ENCODE measurements at regions not wholly inside any gene's neighbourhood (a gene's known extent, or its start where the extent isn't known, plus 50 kb on each side); places are given as distances from the start of the nearest gene placed in this dataset.

GRCh38 chr2:191516260-191516659, 161.7 kb upstream of the NABP1 start:
- no peak for DNase-seq

- peak; percentile 1 for DNase-seq
Measured at GRCh38 chr2:191521608-191522208, 156.2 kb upstream of the NABP1 start.

GRCh38 chr2:191522478-191523120, 155.3 kb upstream of the NABP1 start:
- peak; percentile 42 for DNase-seq

- DNase-seq: no peak
Measured at GRCh38 chr2:191526091-191526490, 151.8 kb upstream of the NABP1 start.

GRCh38 chr2:191526536-191526935, 151.4 kb upstream of the NABP1 start:
- no peak for DNase-seq

- DNase-seq: no peak
Measured at GRCh38 chr2:191526953-191527556, 150.9 kb upstream of the NABP1 start.

- no peak for DNase-seq
Measured at GRCh38 chr2:191530618-191531017, 147.3 kb upstream of the NABP1 start.

- DNase-seq: no peak
Measured at GRCh38 chr2:191533693-191534180, 144.2 kb upstream of the NABP1 start.

GRCh38 chr2:191537921-191538320, 140.0 kb upstream of the NABP1 start:
- no peak for DNase-seq

- DNase-seq: no peak
Measured at GRCh38 chr2:191538334-191538903, 139.5 kb upstream of the NABP1 start.

GRCh38 chr2:191539068-191539467, 138.9 kb upstream of the NABP1 start:
- peak; percentile 6 for DNase-seq

- no peak for DNase-seq
Measured at GRCh38 chr2:191540681-191541080, 137.3 kb upstream of the NABP1 start.

- no peak for DNase-seq
Measured at GRCh38 chr2:191543708-191544107, 134.2 kb upstream of the NABP1 start.

GRCh38 chr2:191544461-191545062, 133.4 kb upstream of the NABP1 start:
- DNase-seq: peak; percentile 2

GRCh38 chr2:191545361-191545760, 132.6 kb upstream of the NABP1 start:
- DNase-seq: no peak

GRCh38 chr2:191552066-191552465, 125.9 kb upstream of the NABP1 start:
- DNase-seq: peak; percentile 29

- no peak for DNase-seq
Measured at GRCh38 chr2:191554240-191554639, 123.7 kb upstream of the NABP1 start.

GRCh38 chr2:191555092-191555742, 122.7 kb upstream of the NABP1 start:
- DNase-seq: peak; percentile 59

GRCh38 chr2:191556463-191556862, 121.5 kb upstream of the NABP1 start:
- no peak for DNase-seq

GRCh38 chr2:191557841-191558240, 120.1 kb upstream of the NABP1 start:
- no peak for DNase-seq

- no peak for DNase-seq
Measured at GRCh38 chr2:191559569-191559968, 118.4 kb upstream of the NABP1 start.

- peak; percentile 6 for DNase-seq
Measured at GRCh38 chr2:191560411-191560980, 117.4 kb upstream of the NABP1 start.

GRCh38 chr2:191565120-191565519, 112.8 kb upstream of the NABP1 start:
- DNase-seq: no peak

Data from NCI-H69 (cell line).